ENCODE measurements at regions not wholly inside any gene's neighbourhood (a gene's known extent, or its start where the extent isn't known, plus 50 kb on each side); places are given as distances from the start of the nearest gene placed in this dataset.

DNA sequence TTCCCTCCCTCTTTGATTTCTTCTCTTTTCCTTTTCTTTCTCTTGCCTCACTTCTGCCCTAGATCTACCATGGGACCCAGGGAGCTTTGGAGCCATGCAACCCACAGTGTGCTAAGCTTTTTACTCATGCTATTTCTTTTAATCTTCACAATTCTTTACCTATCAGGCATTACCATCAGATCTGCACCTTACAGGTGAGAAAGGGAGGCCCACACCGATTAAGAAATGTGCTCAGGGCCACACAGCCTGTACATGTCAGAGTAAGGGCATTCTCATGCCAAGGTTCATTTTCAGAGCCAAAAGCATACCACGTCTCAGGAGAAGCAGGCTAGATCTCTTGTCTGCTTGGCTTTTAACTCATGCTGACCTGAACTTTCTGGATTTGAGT, 161.9 kb downstream of the RPIA start:
- TF ChIP-seq, protein P1, sequence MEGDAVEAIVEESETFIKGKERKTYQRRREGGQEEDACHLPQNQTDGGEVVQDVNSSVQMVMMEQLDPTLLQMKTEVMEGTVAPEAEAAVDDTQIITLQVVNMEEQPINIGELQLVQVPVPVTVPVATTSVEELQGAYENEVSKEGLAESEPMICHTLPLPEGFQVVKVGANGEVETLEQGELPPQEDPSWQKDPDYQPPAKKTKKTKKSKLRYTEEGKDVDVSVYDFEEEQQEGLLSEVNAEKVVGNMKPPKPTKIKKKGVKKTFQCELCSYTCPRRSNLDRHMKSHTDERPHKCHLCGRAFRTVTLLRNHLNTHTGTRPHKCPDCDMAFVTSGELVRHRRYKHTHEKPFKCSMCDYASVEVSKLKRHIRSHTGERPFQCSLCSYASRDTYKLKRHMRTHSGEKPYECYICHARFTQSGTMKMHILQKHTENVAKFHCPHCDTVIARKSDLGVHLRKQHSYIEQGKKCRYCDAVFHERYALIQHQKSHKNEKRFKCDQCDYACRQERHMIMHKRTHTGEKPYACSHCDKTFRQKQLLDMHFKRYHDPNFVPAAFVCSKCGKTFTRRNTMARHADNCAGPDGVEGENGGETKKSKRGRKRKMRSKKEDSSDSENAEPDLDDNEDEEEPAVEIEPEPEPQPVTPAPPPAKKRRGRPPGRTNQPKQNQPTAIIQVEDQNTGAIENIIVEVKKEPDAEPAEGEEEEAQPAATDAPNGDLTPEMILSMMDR (IDR thresholded peaks at IDR 0.05 in 4 of 5, conservative IDR thresholded peaks at IDR 0.05 in 1 of 5): no peak
- no peak for TF ChIP-seq POLR2A (IDR thresholded peaks at IDR 0.05)

All from gastrocnemius medialis (tissue), 4 donors.